HEK293T (cell line): ENCODE measurements at regions not wholly inside any gene's neighbourhood (a gene's known extent, or its start where the extent isn't known, plus 50 kb on each side); places are given as distances from the start of the nearest gene placed in this dataset.

Experiments used
- CTCF ChIA-PET: fragments of 350-600 bp; formaldehyde crosslinking; extraction: SDS; loops from one replicate; lab custom pipeline; 2021; ENCODE audit warnings: antibody characterized with exemption, inconsistent platforms; lab: Yijun Ruan, JAX
- POLR2A ChIA-PET: fragments of 350-600 bp; formaldehyde crosslinking; extraction: SDS; loops from one replicate; lab custom pipeline; 2020; ENCODE audit warnings: antibody characterized with exemption, inconsistent platforms; lab: Yijun Ruan, JAX
- DNase-seq: peaks from one replicate; pipeline ENCODE4 v3.0.0; 2012; ENCODE audit warnings: mixed read lengths; ENCODE audit errors: extremely low spot score
- ARNT ChIP-seq: fragments of 450-650 bp; IDR thresholded peaks from 2 replicates; pipeline ENCODE4 v1.6.1; 2017; ENCODE audit warnings: mild to moderate bottlenecking
- BHLHE40 ChIP-seq: fragments of 450-650 bp; IDR thresholded peaks from 2 replicates; pipeline ENCODE4 v1.6.1; 2016; ENCODE audit warnings: mild to moderate bottlenecking, moderate library complexity, borderline replicate concordance
- CTBP1 ChIP-seq: fragments of 450-650 bp; IDR thresholded peaks from 2 replicates; pipeline ENCODE4 v1.6.1; 2016; ENCODE audit warnings: borderline replicate concordance
- ELF4 ChIP-seq: fragments of 450-650 bp; IDR thresholded peaks from 2 replicates; pipeline ENCODE4 v1.6.1; 2017; ENCODE audit warnings: antibody characterized with exemption
- FOXA1 ChIP-seq: fragments of 450-650 bp; IDR thresholded peaks from 2 replicates; pipeline ENCODE4 v1.6.1; 2016; ENCODE audit warnings: mild to moderate bottlenecking
- FOXK2 ChIP-seq: fragments of 450-650 bp; IDR thresholded peaks from 2 replicates; pipeline ENCODE4 v1.6.1; 2016; ENCODE audit warnings: mild to moderate bottlenecking
- FOXM1 ChIP-seq: fragments of 450-650 bp; IDR thresholded peaks from 2 replicates; pipeline ENCODE4 v1.6.1; 2017; ENCODE audit warnings: mild to moderate bottlenecking, borderline replicate concordance
- HDGF ChIP-seq: fragments of 450-650 bp; IDR thresholded peaks from 2 replicates; pipeline ENCODE4 v1.6.1; 2017; ENCODE audit warnings: antibody characterized with exemption, borderline replicate concordance
- L3MBTL2 ChIP-seq: fragments of 450-650 bp; conservative IDR thresholded peaks from 2 replicates; pipeline ENCODE4 v1.6.1; 2016; ENCODE audit warnings: mild to moderate bottlenecking
- LEF1 ChIP-seq: fragments of 450-650 bp; IDR thresholded peaks from 2 replicates; pipeline ENCODE4 v1.6.1; 2017; ENCODE audit warnings: mild to moderate bottlenecking, borderline replicate concordance
- NFRKB ChIP-seq: fragments of 450-650 bp; IDR thresholded peaks from 2 replicates; pipeline ENCODE4 v1.6.1; 2016; ENCODE audit warnings: mild to moderate bottlenecking, moderate library complexity
- SP1 ChIP-seq: fragments of 450-650 bp; IDR thresholded peaks from 2 replicates; pipeline ENCODE4 v1.6.1; 2017
- SUZ12 ChIP-seq: fragments of 450-650 bp; IDR thresholded peaks from 2 replicates; pipeline ENCODE4 v1.6.1; 2016; ENCODE audit warnings: mild to moderate bottlenecking
- TARDBP ChIP-seq: fragments of 450-650 bp; IDR thresholded peaks from 2 replicates; pipeline ENCODE4 v1.6.1; 2016
- ZNF384 ChIP-seq: fragments of 450-650 bp; IDR thresholded peaks from 2 replicates; pipeline ENCODE4 v1.6.1; 2016
- TF ChIP-seq, protein P1 (sequence below): fragments of 450-650 bp; IDR thresholded peaks from 2 replicates; pipeline ENCODE4 v1.6.1; 2016

DNA sequence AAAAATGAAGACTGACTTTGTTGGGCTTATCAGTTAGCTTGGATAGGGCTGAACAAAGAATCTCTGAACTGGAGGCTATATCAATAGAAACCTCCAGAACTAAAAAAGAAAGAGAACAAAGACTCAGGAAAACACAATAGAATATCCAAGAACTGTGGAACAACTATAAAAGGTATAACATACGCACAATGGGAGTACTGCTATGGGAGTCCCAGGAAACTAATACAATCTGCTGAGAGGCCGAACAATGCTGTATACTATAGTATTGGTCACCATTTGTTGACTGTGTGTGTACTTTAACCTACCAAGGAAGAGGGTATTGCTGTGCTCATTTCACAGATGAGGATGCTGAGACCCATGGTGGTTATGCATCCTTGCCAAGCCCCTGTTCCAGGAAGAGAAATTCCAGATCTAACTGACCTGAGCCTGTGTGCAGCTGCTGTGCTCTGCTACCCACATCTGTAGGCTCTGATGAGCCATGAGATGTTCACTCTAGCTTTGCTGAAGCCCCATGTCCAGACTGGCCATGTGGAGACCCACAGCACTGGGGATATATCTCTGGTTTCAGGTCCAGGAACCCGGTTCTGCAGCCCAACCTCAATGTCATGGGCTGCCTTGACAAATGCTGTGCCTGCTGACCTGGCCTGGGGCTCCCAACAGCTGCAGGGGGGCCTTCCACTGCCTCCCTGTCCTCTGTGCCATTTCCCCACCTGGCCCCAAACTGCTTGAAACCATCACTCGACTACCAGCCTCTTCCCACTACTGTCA is 254.3 kb upstream of the TNRC6C start:
- CTCF ChIA-PET, result no interaction called here
- DNase-seq, result no peak
- POLR2A ChIA-PET, result no interaction called here
- no peak for TF ChIP-seq LEF1
- no peak for TF ChIP-seq SP1
- no peak for TF ChIP-seq FOXM1
- TF ChIP-seq ELF4, result no peak
- TF ChIP-seq CTBP1, result no peak
- TF ChIP-seq L3MBTL2, result no peak
- no peak for TF ChIP-seq FOXK2
- TF ChIP-seq, protein P1, sequence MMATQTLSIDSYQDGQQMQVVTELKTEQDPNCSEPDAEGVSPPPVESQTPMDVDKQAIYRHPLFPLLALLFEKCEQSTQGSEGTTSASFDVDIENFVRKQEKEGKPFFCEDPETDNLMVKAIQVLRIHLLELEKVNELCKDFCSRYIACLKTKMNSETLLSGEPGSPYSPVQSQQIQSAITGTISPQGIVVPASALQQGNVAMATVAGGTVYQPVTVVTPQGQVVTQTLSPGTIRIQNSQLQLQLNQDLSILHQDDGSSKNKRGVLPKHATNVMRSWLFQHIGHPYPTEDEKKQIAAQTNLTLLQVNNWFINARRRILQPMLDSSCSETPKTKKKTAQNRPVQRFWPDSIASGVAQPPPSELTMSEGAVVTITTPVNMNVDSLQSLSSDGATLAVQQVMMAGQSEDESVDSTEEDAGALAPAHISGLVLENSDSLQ, result no peak
- TF ChIP-seq TARDBP, result no peak
- TF ChIP-seq SUZ12, result no peak
- no peak for TF ChIP-seq NFRKB

DNA sequence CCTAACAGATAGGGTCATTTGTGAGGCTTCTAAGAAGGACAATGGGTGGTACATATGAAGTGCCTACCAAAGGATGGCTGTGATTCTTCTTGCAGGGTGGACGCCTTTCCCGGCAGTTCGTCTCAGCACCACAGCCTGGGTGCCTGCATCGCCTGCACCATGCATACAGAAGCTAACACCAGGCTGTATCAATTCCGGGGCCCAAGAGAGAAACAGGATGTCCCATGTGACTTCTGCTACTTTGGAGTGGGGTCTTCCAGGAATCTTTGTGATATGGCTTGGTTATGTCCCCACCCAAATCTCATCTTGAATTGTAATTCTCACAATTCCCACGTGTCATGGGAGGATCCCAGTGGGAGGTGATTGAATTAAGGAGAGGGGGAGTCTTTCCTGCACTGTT is 251.6 kb upstream of the TNRC6C start:
- DNase-seq, result no peak
- TF ChIP-seq FOXA1 (no peak), FOXK2 (no peak), L3MBTL2 (no peak), HDGF (no peak), TARDBP (no peak), BHLHE40 (no peak)
- POLR2A ChIA-PET, result no interaction called here
- CTCF ChIA-PET, result no interaction called here

- no peak for TF ChIP-seq CTBP1
- TF ChIP-seq ELF4, result no peak
- no peak for TF ChIP-seq NFRKB
- TF ChIP-seq ZNF384, result no peak
- TF ChIP-seq FOXA1, result no peak
- no peak for TF ChIP-seq SP1
- no peak for TF ChIP-seq SUZ12
- TF ChIP-seq, protein P1, result no peak
- TF ChIP-seq ARNT, result no peak
- no peak for TF ChIP-seq TARDBP
- TF ChIP-seq BHLHE40, result no peak
- TF ChIP-seq L3MBTL2, result no peak
- TF ChIP-seq FOXM1, result no peak
- TF ChIP-seq FOXK2, result no peak
- CTCF ChIA-PET, result no interaction called here
- no peak for DNase-seq
- POLR2A ChIA-PET, result no interaction called here
Measured at GRCh38 chr17:77707546-77707945, 251.0 kb upstream of the TNRC6C start.

DNA sequence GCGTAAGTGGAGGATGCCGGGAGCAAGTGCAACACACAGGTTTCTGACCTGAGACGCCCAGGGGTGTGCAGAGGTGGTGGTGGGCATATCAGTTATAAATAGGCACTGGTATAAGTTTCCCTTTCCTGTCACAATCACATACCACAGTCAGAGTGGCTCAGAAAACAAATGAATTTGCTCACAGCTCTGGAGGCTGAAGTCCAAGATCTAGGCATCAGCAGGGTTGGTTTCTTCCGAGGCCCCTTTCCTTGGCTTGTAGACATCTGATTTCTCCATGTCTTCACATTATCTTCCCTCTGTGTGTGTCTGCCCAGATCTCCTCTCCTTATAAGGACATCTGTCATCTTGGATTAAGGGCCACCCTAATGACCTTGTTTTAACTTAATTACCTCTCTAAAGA is 250.5 kb upstream of the TNRC6C start:
- POLR2A ChIA-PET, result no interaction called here
- no peak for DNase-seq
- no peak for TF ChIP-seq ELF4
- TF ChIP-seq, protein P1, result no peak
- TF ChIP-seq ARNT, result no peak
- TF ChIP-seq BHLHE40, result no peak
- no peak for TF ChIP-seq ZNF384
- TF ChIP-seq CTBP1, result no peak
- TF ChIP-seq L3MBTL2, result no peak
- no peak for TF ChIP-seq NFRKB
- no peak for TF ChIP-seq SUZ12
- TF ChIP-seq SP1, result no peak
- TF ChIP-seq FOXM1, result no peak
- no peak for TF ChIP-seq FOXA1
- no peak for TF ChIP-seq FOXK2
- no peak for TF ChIP-seq LEF1
- no peak for TF ChIP-seq HDGF
- TF ChIP-seq TARDBP, result no peak
- CTCF ChIA-PET, result no interaction called here

DNA sequence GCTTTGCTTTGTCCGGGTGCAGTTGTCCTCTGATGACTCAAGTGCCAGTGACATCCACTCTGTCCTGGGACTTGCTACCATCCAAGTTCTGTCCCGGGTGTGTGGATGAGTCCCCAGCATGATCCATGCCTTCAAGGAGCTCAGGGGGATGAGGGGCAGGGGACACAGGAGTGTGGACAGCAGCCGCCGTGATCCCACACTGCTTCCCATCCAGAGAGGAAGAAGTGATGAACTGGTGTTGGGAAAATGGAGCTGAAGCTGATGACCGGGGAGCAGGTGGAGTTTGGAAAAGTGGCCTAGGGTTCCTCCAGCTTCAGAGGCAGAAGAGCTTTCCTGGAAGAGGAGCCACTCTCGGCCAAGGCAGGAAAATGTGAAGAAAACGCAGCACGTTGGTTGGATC is 249.6 kb upstream of the TNRC6C start:
- no peak for TF ChIP-seq TARDBP
- no peak for TF ChIP-seq FOXK2
- no peak for DNase-seq
- POLR2A ChIA-PET, result no interaction called here
- CTCF ChIA-PET, result no interaction called here

GRCh38 chr17:77709594-77709993 is 248.9 kb upstream of the TNRC6C start:
- TF ChIP-seq ZNF384 (no peak), NFRKB (no peak), SP1 (no peak), FOXM1 (no peak), L3MBTL2 (no peak), TARDBP (no peak), SUZ12 (no peak), FOXK2 (no peak), FOXA1 (no peak), HDGF (no peak), LEF1 (no peak), CTBP1 (no peak), BHLHE40 (no peak), ELF4 (no peak), ARNT (no peak)
- TF ChIP-seq, protein P1, result no peak
- no peak for DNase-seq
- ChIA-PET POLR2A (no interaction called here), CTCF (no interaction called here)
